H1 (cell line): ENCODE measurements at regions not wholly inside any gene's neighbourhood (a gene's known extent, or its start where the extent isn't known, plus 50 kb on each side); places are given as distances from the start of the nearest gene placed in this dataset.

Experiments used
- CHD1 ChIP-seq: IDR thresholded peaks from 2 replicates; pipeline ENCODE4 v1.6.1; 2012; ENCODE audit warnings: low read depth, low read length, improper control_type of control experiment
- GTF2F1 ChIP-seq: IDR thresholded peaks from 2 replicates; pipeline ENCODE4 v1.6.1; 2012; ENCODE audit warnings: low read depth, low read length, improper control_type of control experiment, borderline replicate concordance
- HDAC6 ChIP-seq: IDR thresholded peaks from one replicate; pipeline ENCODE4 v1.7.1; 2012; ENCODE audit warnings: low read depth, mild to moderate bottlenecking, inconsistent platforms, low read length, moderate library complexity
- JUN ChIP-seq: IDR thresholded peaks from 2 replicates; pipeline ENCODE4 v1.6.1; 2011; ENCODE audit warnings: low read depth, mild to moderate bottlenecking, improper control_type of control experiment, low read length
- MAFK ChIP-seq: IDR thresholded peaks from 2 replicates; pipeline ENCODE4 v1.6.1; 2012; ENCODE audit warnings: low read depth, mild to moderate bottlenecking, improper control_type of control experiment, low read length
- NRF1 ChIP-seq: IDR thresholded peaks from 2 replicates; pipeline ENCODE4 v1.6.1; 2011; ENCODE audit warnings: mild to moderate bottlenecking, low read depth, low read length, improper control_type of control experiment
- SP1 ChIP-seq: IDR thresholded peaks from 2 replicates; pipeline ENCODE4 v1.6.1; 2011; ENCODE audit warnings: low read depth, low read length
- YY1 ChIP-seq: IDR thresholded peaks from 2 replicates; pipeline ENCODE4 v1.6.1; 2011; ENCODE audit warnings: low read depth, mild to moderate bottlenecking, low read length

- TF ChIP-seq HDAC6 (no peak), NRF1 (no peak), SP1 (no peak), GTF2F1 (no peak), YY1 (no peak), JUN (no peak), MAFK (no peak), CHD1 (no peak)
Measured at GRCh38 chr22:48554893-48555572, 1272.6 kb downstream of the BRD1 start (continued).
